ENCODE measurements at regions not wholly inside any gene's neighbourhood (a gene's known extent, or its start where the extent isn't known, plus 50 kb on each side); places are given as distances from the start of the nearest gene placed in this dataset.
"Not testable (repeated sequence)": the region's sequence is repeated elsewhere in the genome, so short reads cannot be mapped to it uniquely, and the experiment has no call there.

- no peak for DNase-seq (ENCODE audit: low read depth)
Observed at GRCh38 chr18:60319129-60319528, 53.4 kb downstream of the MC4R start.

GRCh38 chr18:60311676-60312360, 60.8 kb downstream of the MC4R start:
- DNase-seq (ENCODE audit: low read depth), result no peak

GRCh38 chr18:60295674-60296073, 76.9 kb downstream of the MC4R start:
- no peak for DNase-seq (ENCODE audit: low read depth)

- DNase-seq (ENCODE audit: low read depth), result no peak
Observed at GRCh38 chr18:60292186-60292585, 80.4 kb downstream of the MC4R start.

GRCh38 chr18:60279391-60279790, 93.2 kb downstream of the MC4R start:
- DNase-seq (ENCODE audit: low read depth), result no peak

GRCh38 chr18:60277855-60278480, 94.6 kb downstream of the MC4R start:
- no peak for DNase-seq (ENCODE audit: low read depth)

GRCh38 chr18:60267391-60268058, 105.0 kb downstream of the MC4R start:
- DNase-seq (ENCODE audit: low read depth), result no peak

GRCh38 chr18:60266558-60266957, 106.0 kb downstream of the MC4R start:
- DNase-seq (ENCODE audit: low read depth), result no peak

GRCh38 chr18:60259052-60259681, 113.4 kb downstream of the MC4R start:
- DNase-seq (ENCODE audit: low read depth), result no peak

GRCh38 chr18:60249388-60249787, 123.2 kb downstream of the MC4R start:
- no peak for DNase-seq (ENCODE audit: low read depth)

- DNase-seq (ENCODE audit: low read depth), result no peak
Observed at GRCh38 chr18:60248336-60249330, 123.9 kb downstream of the MC4R start.

GRCh38 chr18:60247103-60247502, 125.5 kb downstream of the MC4R start:
- DNase-seq (ENCODE audit: low read depth), result no peak

GRCh38 chr18:60246606-60247005, 126.0 kb downstream of the MC4R start:
- DNase-seq (ENCODE audit: low read depth), result no peak

GRCh38 chr18:60245096-60245495, 127.5 kb downstream of the MC4R start:
- no peak for DNase-seq (ENCODE audit: low read depth)

GRCh38 chr18:60239024-60239710, 133.4 kb downstream of the MC4R start:
- not testable (repeated sequence) for DNase-seq (ENCODE audit: low read depth)

- peak; percentile 1 for DNase-seq (ENCODE audit: low read depth)
Observed at GRCh38 chr18:60235164-60235563, 137.4 kb downstream of the MC4R start.

- peak; percentile 84 for DNase-seq (ENCODE audit: low read depth)
Observed at GRCh38 chr18:60232541-60232940, 140.0 kb downstream of the MC4R start.

GRCh38 chr18:60228609-60229595, 143.7 kb downstream of the MC4R start:
- DNase-seq (ENCODE audit: low read depth), result no peak

GRCh38 chr18:60215432-60215831, 157.1 kb downstream of the MC4R start:
- DNase-seq (ENCODE audit: low read depth), result no peak

GRCh38 chr18:60209042-60209441, 163.5 kb downstream of the MC4R start:
- DNase-seq (ENCODE audit: low read depth), result peak; percentile 7

All from amniotic epithelial cell (primary cell).